LNCaP clone FGC (cell line): ENCODE measurements at regions not wholly inside any gene's neighbourhood (a gene's known extent, or its start where the extent isn't known, plus 50 kb on each side); places are given as distances from the start of the nearest gene placed in this dataset.
"Not testable (repeated sequence)": the region's sequence is repeated elsewhere in the genome, so short reads cannot be mapped to it uniquely, and the experiment has no call there.

Experiments
- DNase-seq: peaks from one replicate; pipeline ENCODE4 v3.0.0-alpha.2; 2011; ENCODE audit warnings: low read depth
- H3K4me3 ChIP-seq: 2 replicates; pipeline ENCODE4 v1.5.1; 2011; ENCODE audit warnings: mild to moderate bottlenecking, low read depth, low read length, control low read depth
- CTCF ChIP-seq: IDR thresholded peaks from 2 replicates; pipeline ENCODE4 v1.5.1; 2012; ENCODE audit warnings: mild to moderate bottlenecking; ENCODE audit not compliant: control insufficient read depth, insufficient read depth; ENCODE audit errors: extremely low read depth

DNA sequence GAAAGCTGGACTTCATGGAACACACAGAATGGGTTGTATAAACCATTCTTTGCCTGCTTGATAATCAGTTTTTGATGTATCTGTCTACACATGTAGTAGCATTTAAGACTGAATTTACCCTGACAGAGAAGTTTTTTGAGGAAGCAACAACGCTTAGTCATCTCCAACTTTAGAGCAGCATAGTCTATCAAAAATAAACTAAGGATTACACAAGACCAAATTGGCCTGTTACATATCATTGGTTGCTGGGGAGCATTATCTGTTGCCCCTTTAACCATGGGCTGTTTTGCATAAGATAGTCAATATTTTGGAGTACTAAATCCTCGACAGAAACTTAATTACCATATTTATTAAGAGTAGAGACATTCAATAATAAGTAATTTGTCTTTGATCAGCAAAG is 347.4 kb downstream of the FAM47B start:
- TF ChIP-seq CTCF: no peak
- H3K4me3 ChIP-seq: no peak overlapping the region
- no peak for DNase-seq

DNA sequence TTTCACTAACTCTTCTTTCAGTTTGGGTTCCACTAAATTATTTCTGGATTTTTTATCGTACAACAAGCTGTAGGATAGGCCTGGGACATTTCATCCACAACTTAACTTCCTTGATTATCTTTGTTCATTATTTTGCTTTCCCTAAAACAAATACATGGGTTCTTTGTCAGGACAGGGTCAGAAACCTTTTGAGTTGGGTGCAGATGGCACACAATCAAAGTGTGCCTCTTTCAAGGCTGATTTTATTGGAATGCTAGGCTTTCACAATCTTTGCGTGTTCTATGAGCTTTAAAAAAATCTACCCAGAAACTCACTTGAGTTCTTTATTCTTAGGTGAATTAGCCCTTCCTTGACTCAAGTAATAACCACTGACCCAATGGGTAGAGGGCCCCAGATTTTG is 348.4 kb downstream of the FAM47B start:
- no peak overlapping the region for H3K4me3 ChIP-seq
- no peak for TF ChIP-seq CTCF
- DNase-seq: no peak

GRCh38 chrX:35292522-35292921 is 349.9 kb downstream of the FAM47B start:
- no peak overlapping the region for H3K4me3 ChIP-seq
- no peak for TF ChIP-seq CTCF
- no peak for DNase-seq

GRCh38 chrX:35305037-35305436 is 362.4 kb downstream of the FAM47B start:
- not testable (repeated sequence) for H3K4me3 ChIP-seq, DNase-seq

GRCh38 chrX:35339796-35340195 is 397.2 kb downstream of the FAM47B start:
- no peak for DNase-seq
- TF ChIP-seq CTCF: no peak
- H3K4me3 ChIP-seq: no peak overlapping the region

- no peak for TF ChIP-seq CTCF
- H3K4me3 ChIP-seq: no peak overlapping the region
- DNase-seq: no peak
These were observed 397.9 kb downstream of the FAM47B start for GRCh38 chrX:35340465-35340864.

- H3K4me3 ChIP-seq: no peak overlapping the region
- no peak for DNase-seq
- no peak for TF ChIP-seq CTCF
These were observed 408.6 kb downstream of the FAM47B start for GRCh38 chrX:35351212-35351611.

GRCh38 chrX:35351795-35352483 is 409.3 kb downstream of the FAM47B start:
- TF ChIP-seq CTCF: no peak
- H3K4me3 ChIP-seq: no peak overlapping the region
- DNase-seq: no peak
